ENCODE measurements at regions not wholly inside any gene's neighbourhood (a gene's known extent, or its start where the extent isn't known, plus 50 kb on each side); places are given as distances from the start of the nearest gene placed in this dataset.

DNA sequence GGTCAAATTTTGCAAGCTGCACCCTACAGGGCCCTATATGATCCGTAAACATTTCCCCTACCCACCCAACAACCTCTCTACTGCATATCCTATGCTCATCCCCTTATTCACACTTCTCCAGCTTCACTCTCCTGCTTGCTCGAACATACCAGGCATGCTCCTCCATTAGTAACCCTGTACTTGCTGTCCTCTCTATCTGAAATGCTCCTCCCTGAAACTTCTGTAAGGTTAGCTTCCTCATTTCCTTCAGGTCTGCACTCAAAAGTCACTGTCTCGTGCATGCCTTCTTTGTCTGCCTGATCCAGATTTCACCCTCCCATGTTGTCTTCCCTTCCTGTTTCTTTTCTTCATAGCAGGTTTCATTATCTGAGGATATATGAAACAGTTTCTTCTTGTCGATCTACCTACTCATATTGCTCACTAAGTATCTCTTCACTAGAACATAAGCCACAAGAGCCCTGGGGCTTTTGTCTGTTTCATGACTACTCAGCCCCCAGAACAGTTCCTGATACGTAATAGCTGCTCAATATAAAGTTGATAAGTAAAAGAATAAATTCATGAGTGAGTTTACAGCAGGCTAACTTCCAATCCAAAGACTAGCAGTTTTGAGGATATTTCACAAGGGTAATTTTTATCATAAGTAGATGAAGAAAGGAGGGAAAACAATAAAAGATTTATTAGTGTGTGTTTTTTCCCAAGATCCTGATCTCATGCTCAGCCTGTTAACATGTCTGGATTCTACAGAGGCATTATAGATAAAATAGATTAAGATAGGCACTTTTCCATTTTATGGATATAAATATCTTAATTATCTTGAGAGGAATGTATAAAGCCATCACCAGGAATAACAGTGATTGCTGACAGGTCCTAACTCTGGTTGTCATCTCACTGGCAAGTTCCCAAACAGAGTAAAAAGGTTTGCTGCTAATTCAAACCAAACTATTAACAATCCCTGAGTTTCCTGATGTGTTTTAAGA lies 392.5 kb upstream of the ESRRG start:
- TF ChIP-seq JUNB (IDR thresholded peaks at IDR 0.05) (no peak), HOXB13 (CRISPR knock-in tag; IDR thresholded peaks at IDR 0.05; ENCODE audit: low read depth) (no peak), RNF2 (IDR thresholded peaks at IDR 0.05; ENCODE audit: borderline replicate concordance, low read depth) (no peak), SREBF2 (IDR thresholded peaks at IDR 0.05) (no peak), NPAS2 (CRISPR knock-in tag; IDR thresholded peaks at IDR 0.05; ENCODE audit: borderline replicate concordance) (no peak), KDM5A (IDR thresholded peaks at IDR 0.05) (no peak), MAZ (IDR thresholded peaks at IDR 0.05; ENCODE audit: borderline replicate concordance, low read depth, low read length) (no peak), CEBPB (IDR thresholded peaks at IDR 0.05) (no peak), RAD21 (conservative IDR thresholded peaks at IDR 0.05 in 1 of 2, IDR thresholded peaks at IDR 0.05 in 1 of 2) (no peak), TP53 (CRISPR knock-in tag; IDR thresholded peaks at IDR 0.05) (no peak), RFX5 (IDR thresholded peaks at IDR 0.05) (no peak)
- TF ChIP-seq, protein P1, sequence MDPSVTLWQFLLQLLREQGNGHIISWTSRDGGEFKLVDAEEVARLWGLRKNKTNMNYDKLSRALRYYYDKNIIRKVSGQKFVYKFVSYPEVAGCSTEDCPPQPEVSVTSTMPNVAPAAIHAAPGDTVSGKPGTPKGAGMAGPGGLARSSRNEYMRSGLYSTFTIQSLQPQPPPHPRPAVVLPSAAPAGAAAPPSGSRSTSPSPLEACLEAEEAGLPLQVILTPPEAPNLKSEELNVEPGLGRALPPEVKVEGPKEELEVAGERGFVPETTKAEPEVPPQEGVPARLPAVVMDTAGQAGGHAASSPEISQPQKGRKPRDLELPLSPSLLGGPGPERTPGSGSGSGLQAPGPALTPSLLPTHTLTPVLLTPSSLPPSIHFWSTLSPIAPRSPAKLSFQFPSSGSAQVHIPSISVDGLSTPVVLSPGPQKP (IDR thresholded peaks at IDR 0.05; ENCODE audit: low read depth, low read length): no peak
- TF ChIP-seq, protein P2, sequence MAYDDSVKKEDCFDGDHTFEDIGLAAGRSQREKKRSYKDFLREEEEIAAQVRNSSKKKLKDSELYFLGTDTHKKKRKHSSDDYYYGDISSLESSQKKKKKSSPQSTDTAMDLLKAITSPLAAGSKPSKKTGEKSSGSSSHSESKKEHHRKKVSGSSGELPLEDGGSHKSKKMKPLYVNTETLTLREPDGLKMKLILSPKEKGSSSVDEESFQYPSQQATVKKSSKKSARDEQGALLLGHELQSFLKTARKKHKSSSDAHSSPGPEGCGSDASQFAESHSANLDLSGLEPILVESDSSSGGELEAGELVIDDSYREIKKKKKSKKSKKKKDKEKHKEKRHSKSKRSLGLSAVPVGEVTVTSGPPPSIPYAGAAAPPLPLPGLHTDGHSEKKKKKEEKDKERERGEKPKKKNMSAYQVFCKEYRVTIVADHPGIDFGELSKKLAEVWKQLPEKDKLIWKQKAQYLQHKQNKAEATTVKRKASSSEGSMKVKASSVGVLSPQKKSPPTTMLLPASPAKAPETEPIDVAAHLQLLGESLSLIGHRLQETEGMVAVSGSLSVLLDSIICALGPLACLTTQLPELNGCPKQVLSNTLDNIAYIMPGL (CRISPR knock-in tag; IDR thresholded peaks at IDR 0.05; ENCODE audit: borderline replicate concordance): no peak
- TF ChIP-seq, protein P3, sequence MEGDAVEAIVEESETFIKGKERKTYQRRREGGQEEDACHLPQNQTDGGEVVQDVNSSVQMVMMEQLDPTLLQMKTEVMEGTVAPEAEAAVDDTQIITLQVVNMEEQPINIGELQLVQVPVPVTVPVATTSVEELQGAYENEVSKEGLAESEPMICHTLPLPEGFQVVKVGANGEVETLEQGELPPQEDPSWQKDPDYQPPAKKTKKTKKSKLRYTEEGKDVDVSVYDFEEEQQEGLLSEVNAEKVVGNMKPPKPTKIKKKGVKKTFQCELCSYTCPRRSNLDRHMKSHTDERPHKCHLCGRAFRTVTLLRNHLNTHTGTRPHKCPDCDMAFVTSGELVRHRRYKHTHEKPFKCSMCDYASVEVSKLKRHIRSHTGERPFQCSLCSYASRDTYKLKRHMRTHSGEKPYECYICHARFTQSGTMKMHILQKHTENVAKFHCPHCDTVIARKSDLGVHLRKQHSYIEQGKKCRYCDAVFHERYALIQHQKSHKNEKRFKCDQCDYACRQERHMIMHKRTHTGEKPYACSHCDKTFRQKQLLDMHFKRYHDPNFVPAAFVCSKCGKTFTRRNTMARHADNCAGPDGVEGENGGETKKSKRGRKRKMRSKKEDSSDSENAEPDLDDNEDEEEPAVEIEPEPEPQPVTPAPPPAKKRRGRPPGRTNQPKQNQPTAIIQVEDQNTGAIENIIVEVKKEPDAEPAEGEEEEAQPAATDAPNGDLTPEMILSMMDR (IDR thresholded peaks at IDR 0.05): no peak
- Histone ChIP-seq H3K27ac (no peak overlapping the region), H3K9me3 (no peaks in the 10 kb centered on the region), H3K4me1 (no peaks in the 10 kb centered on the region), H3K4me3 (no peak overlapping the region), H3K4me2 (no peak overlapping the region)
- ChIA-PET CTCF (no interaction called here), POLR2A (no interaction called here)
- FAIRE-seq: no peak
- DNase-seq (ENCODE audit: low read depth in 1 of 2, low spot score in 1 of 2): no peak
- no peak for ATAC-seq
- WGBS (ENCODE audit: missing lambda C conversion rate): 4% methylated on average over 5 of the region's 5 CpGs

DNA sequence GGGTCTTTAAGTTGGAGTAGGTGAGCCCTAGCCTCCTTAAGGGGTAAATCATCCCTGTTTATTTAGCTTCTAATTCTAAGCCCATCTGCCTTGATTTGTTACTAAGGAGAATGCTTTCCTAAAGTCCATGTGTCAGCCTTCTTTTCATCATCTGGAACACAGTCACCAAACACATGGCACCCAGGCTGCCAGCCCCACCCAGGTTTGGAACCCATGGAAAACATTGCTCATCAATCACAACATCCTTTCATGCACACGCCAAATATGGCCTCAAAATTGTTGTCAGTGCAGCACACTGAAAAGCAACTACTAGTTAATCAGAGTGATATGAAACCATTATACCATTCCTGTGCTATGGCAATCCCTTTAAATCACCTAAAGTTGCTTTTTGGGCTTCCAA lies 386.7 kb upstream of the ESRRG start:
- ChIA-PET POLR2A (no interaction called here), CTCF (no interaction called here)
- DNase-seq (ENCODE audit: low read depth in 1 of 2, low spot score in 1 of 2) (no peak), ATAC-seq (no peak), FAIRE-seq (no peak)
- H3K4me2 ChIP-seq: no peak overlapping the region
- WGBS (ENCODE audit: missing lambda C conversion rate): 0% methylated on average over 1 of the region's 1 CpG
- H3K27ac ChIP-seq: no peak overlapping the region
- no peaks in the 10 kb centered on the region for H3K4me1 ChIP-seq
- H3K4me3 ChIP-seq: no peak overlapping the region
- H3K9me3 ChIP-seq: no peaks in the 10 kb centered on the region
- TF ChIP-seq EP300 (IDR thresholded peaks at IDR 0.05) (no peak), EHF (CRISPR knock-in tag; IDR thresholded peaks at IDR 0.05) (no peak), BHLHE40 (IDR thresholded peaks at IDR 0.05; ENCODE audit: low read depth, low read length) (no peak), POLR2A (IDR thresholded peaks at IDR 0.05; ENCODE audit: low read length) (no peak), MAFK (IDR thresholded peaks at IDR 0.05; ENCODE audit: partially characterized antibody) (no peak), HOXB5 (CRISPR knock-in tag; IDR thresholded peaks at IDR 0.05) (no peak), CHD2 (IDR thresholded peaks at IDR 0.05; ENCODE audit: low read length, partially characterized antibody) (no peak), MAZ (IDR thresholded peaks at IDR 0.05; ENCODE audit: borderline replicate concordance, low read depth, low read length) (no peak), FOSL2 (IDR thresholded peaks at IDR 0.05) (no peak), FOSL2 (CRISPR knock-in tag; IDR thresholded peaks at IDR 0.05) (no peak)
- TF ChIP-seq, protein P4, sequence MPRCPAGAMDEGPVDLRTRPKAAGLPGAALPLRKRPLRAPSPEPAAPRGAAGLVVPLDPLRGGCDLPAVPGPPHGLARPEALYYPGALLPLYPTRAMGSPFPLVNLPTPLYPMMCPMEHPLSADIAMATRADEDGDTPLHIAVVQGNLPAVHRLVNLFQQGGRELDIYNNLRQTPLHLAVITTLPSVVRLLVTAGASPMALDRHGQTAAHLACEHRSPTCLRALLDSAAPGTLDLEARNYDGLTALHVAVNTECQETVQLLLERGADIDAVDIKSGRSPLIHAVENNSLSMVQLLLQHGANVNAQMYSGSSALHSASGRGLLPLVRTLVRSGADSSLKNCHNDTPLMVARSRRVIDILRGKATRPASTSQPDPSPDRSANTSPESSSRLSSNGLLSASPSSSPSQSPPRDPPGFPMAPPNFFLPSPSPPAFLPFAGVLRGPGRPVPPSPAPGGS (IDR thresholded peaks at IDR 0.05): no peak
- TF ChIP-seq, protein P5, sequence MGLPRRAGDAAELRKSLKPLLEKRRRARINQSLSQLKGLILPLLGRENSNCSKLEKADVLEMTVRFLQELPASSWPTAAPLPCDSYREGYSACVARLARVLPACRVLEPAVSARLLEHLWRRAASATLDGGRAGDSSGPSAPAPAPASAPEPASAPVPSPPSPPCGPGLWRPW (IDR thresholded peaks at IDR 0.05): no peak
- TF ChIP-seq, protein P6, sequence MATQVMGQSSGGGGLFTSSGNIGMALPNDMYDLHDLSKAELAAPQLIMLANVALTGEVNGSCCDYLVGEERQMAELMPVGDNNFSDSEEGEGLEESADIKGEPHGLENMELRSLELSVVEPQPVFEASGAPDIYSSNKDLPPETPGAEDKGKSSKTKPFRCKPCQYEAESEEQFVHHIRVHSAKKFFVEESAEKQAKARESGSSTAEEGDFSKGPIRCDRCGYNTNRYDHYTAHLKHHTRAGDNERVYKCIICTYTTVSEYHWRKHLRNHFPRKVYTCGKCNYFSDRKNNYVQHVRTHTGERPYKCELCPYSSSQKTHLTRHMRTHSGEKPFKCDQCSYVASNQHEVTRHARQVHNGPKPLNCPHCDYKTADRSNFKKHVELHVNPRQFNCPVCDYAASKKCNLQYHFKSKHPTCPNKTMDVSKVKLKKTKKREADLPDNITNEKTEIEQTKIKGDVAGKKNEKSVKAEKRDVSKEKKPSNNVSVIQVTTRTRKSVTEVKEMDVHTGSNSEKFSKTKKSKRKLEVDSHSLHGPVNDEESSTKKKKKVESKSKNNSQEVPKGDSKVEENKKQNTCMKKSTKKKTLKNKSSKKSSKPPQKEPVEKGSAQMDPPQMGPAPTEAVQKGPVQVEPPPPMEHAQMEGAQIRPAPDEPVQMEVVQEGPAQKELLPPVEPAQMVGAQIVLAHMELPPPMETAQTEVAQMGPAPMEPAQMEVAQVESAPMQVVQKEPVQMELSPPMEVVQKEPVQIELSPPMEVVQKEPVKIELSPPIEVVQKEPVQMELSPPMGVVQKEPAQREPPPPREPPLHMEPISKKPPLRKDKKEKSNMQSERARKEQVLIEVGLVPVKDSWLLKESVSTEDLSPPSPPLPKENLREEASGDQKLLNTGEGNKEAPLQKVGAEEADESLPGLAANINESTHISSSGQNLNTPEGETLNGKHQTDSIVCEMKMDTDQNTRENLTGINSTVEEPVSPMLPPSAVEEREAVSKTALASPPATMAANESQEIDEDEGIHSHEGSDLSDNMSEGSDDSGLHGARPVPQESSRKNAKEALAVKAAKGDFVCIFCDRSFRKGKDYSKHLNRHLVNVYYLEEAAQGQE (IDR thresholded peaks at IDR 0.05): no peak

Measured in A549 (cell line).